GM12878 (cell line): ENCODE measurements at regions not wholly inside any gene's neighbourhood (a gene's known extent, or its start where the extent isn't known, plus 50 kb on each side); places are given as distances from the start of the nearest gene placed in this dataset.

Experiments used
- ATAC-seq: fragments of 200-7000 bp; cut with Tn5 transposase; 3 replicates; pipeline ENCODE4 v1.9.1; 2020; ENCODE audit warnings: mild to moderate bottlenecking, moderate library complexity
- BruUV-seq: library from RNA; stranded (reverse); fragments of 400-500 nt; replicated peaks from 2 replicates; lab custom pipeline; 2021; lab: Mats Ljungman, UMichigan
- CTCF ChIA-PET: fragments of 300-600 bp; sonication (Branson Sonifier 250); formaldehyde crosslinking; extraction: SDS; loops from one replicate; lab custom pipeline; 2021; ENCODE audit warnings: inconsistent platforms; lab: Yijun Ruan, JAX
- POLR2A ChIA-PET: fragments of 350-600 bp; formaldehyde crosslinking; extraction: SDS; loops from one replicate; lab custom pipeline; 2021; ENCODE audit warnings: inconsistent platforms; lab: Charles Lee
- RAD21 ChIA-PET: fragments of 300-600 bp; sonication (Branson Sonifier 250); formaldehyde crosslinking; loops from one replicate; lab custom pipeline; 2023; ENCODE audit warnings: antibody characterized with exemption; ENCODE audit not compliant: unreplicated experiment; lab: Charles Lee
- SMC1A ChIA-PET: fragments of 300-600 bp; sonication (Branson Sonifier 250); formaldehyde crosslinking; loops from one replicate; lab custom pipeline; 2023; ENCODE audit not compliant: unreplicated experiment, uncharacterized antibody; lab: Charles Lee
- DNase-seq: peaks from one replicate; pipeline ENCODE4 v3.0.0-alpha.2; 2011; ENCODE audit warnings: low read depth, low spot score
- FAIRE-seq: peaks from 3 replicates; lab custom pipeline; 2011; peaks lifted over from hg19 to GRCh38; lab: Jason Lieb, UNC
- H2AFZ ChIP-seq: 2 replicates; pipeline ENCODE4 v1.6.0; 2011; ENCODE audit warnings: low read depth, low read length, control low read depth; ENCODE audit not compliant: control insufficient read depth
- H3K27ac ChIP-seq: 2 replicates; pipeline ENCODE4 v1.5.1; 2011; ENCODE audit warnings: control low read depth; ENCODE audit not compliant: control insufficient read depth, insufficient read depth
- H3K27me3 ChIP-seq, 2 experiments: replicated peaks in 1 of 2; 2 replicates each; pipeline versions ENCODE4 v1.6.0 to v1.6.1; 2011; ENCODE audit warnings: low read length in 1 of 2; ENCODE audit not compliant: control insufficient read depth in 2 of 2, insufficient read depth in 2 of 2
- H3K36me3 ChIP-seq, 2 experiments: 2 replicates each; pipeline ENCODE4 v1.5.1; 2011; ENCODE audit warnings: low read length in 1 of 2; ENCODE audit not compliant: control insufficient read depth in 2 of 2, insufficient read depth in 2 of 2
- H3K4me1 ChIP-seq: 2 replicates; pipeline ENCODE4 v1.6.1; 2011; ENCODE audit warnings: mild to moderate bottlenecking, low read length, moderate library complexity, mixed read lengths; ENCODE audit not compliant: control insufficient read depth, insufficient read depth
- H3K4me2 ChIP-seq: 2 replicates; pipeline ENCODE4 v1.6.0; 2011; ENCODE audit warnings: control low read depth; ENCODE audit not compliant: control insufficient read depth, insufficient read depth
- H3K4me3 ChIP-seq: fragments of 200-600 bp; sonication (generic); 2 replicates; pipeline ENCODE4 v1.5.1; 2016
- H3K79me2 ChIP-seq: 2 replicates; pipeline ENCODE4 v1.6.0; 2011; ENCODE audit warnings: low read length; ENCODE audit not compliant: control insufficient read depth, insufficient read depth
- H3K9ac ChIP-seq: 2 replicates; pipeline ENCODE4 v1.8.0; 2011; ENCODE audit warnings: low read length, control low read depth, mixed read lengths; ENCODE audit not compliant: control insufficient read depth, insufficient read depth
- H3K9me3 ChIP-seq: replicated peaks from 3 replicates; pipeline ENCODE4 v1.5.1; 2011; ENCODE audit warnings: mild to moderate bottlenecking, low read length; ENCODE audit not compliant: control insufficient read depth, insufficient read depth
- H4K20me1 ChIP-seq: 2 replicates; pipeline ENCODE4 v1.6.0; 2011; ENCODE audit not compliant: control insufficient read depth, insufficient read depth
- BRCA1 ChIP-seq: IDR thresholded peaks from 2 replicates; pipeline ENCODE4 v1.6.1; 2011; ENCODE audit warnings: low read depth, low read length, improper control_type of control experiment
- CHD1 ChIP-seq: IDR thresholded peaks from 2 replicates; pipeline ENCODE4 v1.6.1; 2012; ENCODE audit warnings: low read depth, low read length, improper control_type of control experiment
- EP300 ChIP-seq, 2 experiments: fragments of 150-350 bp in 1 of 2; IDR thresholded peaks; 2 replicates each; pipeline ENCODE4 v1.6.1; 2011 to 2012; ENCODE audit warnings: low read depth in 2 of 2, low read length in 2 of 2, borderline replicate concordance in 1 of 2, improper control_type of control experiment in 1 of 2, inconsistent platforms in 1 of 2; ENCODE audit not compliant: control insufficient read depth in 1 of 2
- ESRRA ChIP-seq: IDR thresholded peaks from 2 replicates; pipeline ENCODE4 v1.6.1; 2012; ENCODE audit warnings: mild to moderate bottlenecking, low read length, improper control_type of control experiment
- LARP7 ChIP-seq: fragments of 450-650 bp; IDR thresholded peaks from 2 replicates; pipeline ENCODE4 v1.6.1; 2017; ENCODE audit warnings: mild to moderate bottlenecking
- MEF2B ChIP-seq: fragments of 450-650 bp; IDR thresholded peaks from 2 replicates; pipeline ENCODE4 v1.6.1; 2018; ENCODE audit warnings: mild to moderate bottlenecking, moderate library complexity; ENCODE audit not compliant: partially characterized antibody, poor library complexity, severe bottlenecking
- YBX1 ChIP-seq: fragments of 450-650 bp; IDR thresholded peaks from 2 replicates; pipeline ENCODE4 v1.6.1; 2016; ENCODE audit warnings: antibody characterized with exemption
- ZNF207 ChIP-seq: fragments of 450-650 bp; IDR thresholded peaks from 2 replicates; pipeline ENCODE4 v1.6.1; 2014; ENCODE audit warnings: antibody characterized with exemption, mild to moderate bottlenecking, borderline replicate concordance
- ZNF274 ChIP-seq: IDR thresholded peaks from one replicate; pipeline ENCODE4 v1.8.0; 2011; ENCODE audit not compliant: insufficient read length, insufficient read depth
- WGBS: methylation state at CpG from one replicate; pipeline ENCODE4 v1.1.6; 2016; ENCODE audit warnings: low lambda C conversion rate; ENCODE audit not compliant: insufficient replicate concordance, insufficient coverage; ENCODE audit errors: missing lambda C conversion rate; 5-methylcytosine and 5-hydroxymethylcytosine counted together
- in situ Hi-C: fragments of 300-500 bp; cut with MboI; formaldehyde crosslinking; loops from 9 replicates; pipeline ENCODE4 v1.14.3; 2018; ENCODE audit warnings: mixed read lengths
- intact Hi-C: fragments of 100-400 bp; cut with micrococcal nuclease; formaldehyde crosslinking; loops from one replicate; pipeline ENCODE4 v1.14.2; 2022; ENCODE audit not compliant: unreplicated experiment
- TF ChIP-seq, protein P1 (sequence below): fragments of 450-650 bp; IDR thresholded peaks from 2 replicates; pipeline ENCODE4 v1.6.1; 2016; ENCODE audit warnings: mild to moderate bottlenecking
- TF ChIP-seq, protein P2 (sequence below): fragments of 450-650 bp; IDR thresholded peaks from 2 replicates; pipeline ENCODE4 v1.6.1; 2014; ENCODE audit warnings: mild to moderate bottlenecking
- TF ChIP-seq, protein P3 (sequence below): fragments of 450-650 bp; conservative IDR thresholded peaks from 2 replicates; pipeline ENCODE4 v1.6.1; 2017; ENCODE audit warnings: mild to moderate bottlenecking, moderate library complexity
- TF ChIP-seq, protein P4 (sequence below): IDR thresholded peaks from 2 replicates; pipeline ENCODE4 v1.6.1; 2011; ENCODE audit warnings: mild to moderate bottlenecking, low read depth, low read length, moderate library complexity; ENCODE audit not compliant: insufficient replicate concordance

DNA sequence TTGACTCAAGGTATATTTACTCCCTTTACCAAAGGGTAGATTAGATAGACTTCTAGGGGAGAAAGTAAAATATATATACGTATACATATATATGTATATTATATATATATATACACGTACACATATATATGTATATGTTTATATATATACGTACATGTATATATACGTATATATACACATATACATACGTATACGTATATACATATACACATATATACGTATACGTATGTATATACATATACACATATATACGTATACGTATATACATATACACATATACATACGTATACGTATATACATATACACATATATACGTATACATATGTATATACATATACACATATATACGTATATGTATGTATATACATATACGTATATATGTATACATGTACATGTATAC lies 430.5 kb upstream of the ANO3 start (continued):
- TF ChIP-seq, protein P1, sequence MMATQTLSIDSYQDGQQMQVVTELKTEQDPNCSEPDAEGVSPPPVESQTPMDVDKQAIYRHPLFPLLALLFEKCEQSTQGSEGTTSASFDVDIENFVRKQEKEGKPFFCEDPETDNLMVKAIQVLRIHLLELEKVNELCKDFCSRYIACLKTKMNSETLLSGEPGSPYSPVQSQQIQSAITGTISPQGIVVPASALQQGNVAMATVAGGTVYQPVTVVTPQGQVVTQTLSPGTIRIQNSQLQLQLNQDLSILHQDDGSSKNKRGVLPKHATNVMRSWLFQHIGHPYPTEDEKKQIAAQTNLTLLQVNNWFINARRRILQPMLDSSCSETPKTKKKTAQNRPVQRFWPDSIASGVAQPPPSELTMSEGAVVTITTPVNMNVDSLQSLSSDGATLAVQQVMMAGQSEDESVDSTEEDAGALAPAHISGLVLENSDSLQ, result no peak

DNA sequence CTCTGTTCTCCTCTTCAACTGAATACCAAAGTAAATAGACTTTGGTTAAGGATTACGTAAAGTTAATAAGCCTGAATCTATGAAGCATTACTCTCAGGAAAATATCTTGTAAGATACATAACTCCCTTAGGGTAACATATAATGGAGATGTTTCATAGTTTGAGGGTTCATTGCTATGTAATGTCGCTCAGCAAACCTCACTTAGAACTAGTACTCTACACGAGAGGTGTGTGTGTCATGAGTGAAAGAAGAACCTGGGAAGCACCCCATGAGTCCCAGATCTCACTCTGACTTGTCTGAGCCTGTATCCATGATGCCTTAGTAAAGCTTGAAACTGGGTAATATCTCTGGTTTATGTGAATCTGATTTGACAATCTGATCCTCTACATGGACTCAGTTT lies 429.5 kb upstream of the ANO3 start:
- no peak overlapping the region for H3K9ac ChIP-seq
- BruUV-seq, result no TSS peak
- H3K79me2 ChIP-seq, result no peaks in the 10 kb centered on the region
- ATAC-seq (no peak), DNase-seq (no peak), FAIRE-seq (no peak)
- ChIA-PET POLR2A (no interaction called here), RAD21 (no interaction called here), CTCF (no interaction called here), SMC1A (no interaction called here)
- H3K4me3 ChIP-seq, result no peak overlapping the region
- no peaks in the 10 kb centered on the region for H3K9me3 ChIP-seq
- no peaks in the 10 kb centered on the region for H3K36me3 ChIP-seq
- no peak overlapping the region for H3K4me2 ChIP-seq
- H3K27me3 ChIP-seq, result no peaks in the 10 kb centered on the region
- intact Hi-C loops (no loop called here), in situ Hi-C loops (no loop called here)
- 33% methylated on average over 3 of the region's 3 CpGs for WGBS
- no peak overlapping the region for H2AFZ ChIP-seq
- H3K27ac ChIP-seq, result no peak overlapping the region
- no peaks in the 10 kb centered on the region for H3K4me1 ChIP-seq
- H4K20me1 ChIP-seq, result no peaks in the 10 kb centered on the region
- no peak for TF ChIP-seq LARP7
- no peak for TF ChIP-seq EP300 (IDR thresholded peaks at IDR 0.05; ENCODE audit: borderline replicate concordance in 1 of 2, control insufficient read depth in 1 of 2, low read depth in 2 of 2, low read length in 2 of 2)
- TF ChIP-seq, protein P2, sequence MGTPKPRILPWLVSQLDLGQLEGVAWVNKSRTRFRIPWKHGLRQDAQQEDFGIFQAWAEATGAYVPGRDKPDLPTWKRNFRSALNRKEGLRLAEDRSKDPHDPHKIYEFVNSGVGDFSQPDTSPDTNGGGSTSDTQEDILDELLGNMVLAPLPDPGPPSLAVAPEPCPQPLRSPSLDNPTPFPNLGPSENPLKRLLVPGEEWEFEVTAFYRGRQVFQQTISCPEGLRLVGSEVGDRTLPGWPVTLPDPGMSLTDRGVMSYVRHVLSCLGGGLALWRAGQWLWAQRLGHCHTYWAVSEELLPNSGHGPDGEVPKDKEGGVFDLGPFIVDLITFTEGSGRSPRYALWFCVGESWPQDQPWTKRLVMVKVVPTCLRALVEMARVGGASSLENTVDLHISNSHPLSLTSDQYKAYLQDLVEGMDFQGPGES, result no peak
- no peak for TF ChIP-seq CHD1
- TF ChIP-seq BRCA1, result no peak
- TF ChIP-seq ZNF207, result no peak
- TF ChIP-seq, protein P3, sequence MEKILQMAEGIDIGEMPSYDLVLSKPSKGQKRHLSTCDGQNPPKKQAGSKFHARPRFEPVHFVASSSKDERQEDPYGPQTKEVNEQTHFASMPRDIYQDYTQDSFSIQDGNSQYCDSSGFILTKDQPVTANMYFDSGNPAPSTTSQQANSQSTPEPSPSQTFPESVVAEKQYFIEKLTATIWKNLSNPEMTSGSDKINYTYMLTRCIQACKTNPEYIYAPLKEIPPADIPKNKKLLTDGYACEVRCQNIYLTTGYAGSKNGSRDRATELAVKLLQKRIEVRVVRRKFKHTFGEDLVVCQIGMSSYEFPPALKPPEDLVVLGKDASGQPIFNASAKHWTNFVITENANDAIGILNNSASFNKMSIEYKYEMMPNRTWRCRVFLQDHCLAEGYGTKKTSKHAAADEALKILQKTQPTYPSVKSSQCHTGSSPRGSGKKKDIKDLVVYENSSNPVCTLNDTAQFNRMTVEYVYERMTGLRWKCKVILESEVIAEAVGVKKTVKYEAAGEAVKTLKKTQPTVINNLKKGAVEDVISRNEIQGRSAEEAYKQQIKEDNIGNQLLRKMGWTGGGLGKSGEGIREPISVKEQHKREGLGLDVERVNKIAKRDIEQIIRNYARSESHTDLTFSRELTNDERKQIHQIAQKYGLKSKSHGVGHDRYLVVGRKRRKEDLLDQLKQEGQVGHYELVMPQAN, result no peak
- TF ChIP-seq ZNF274, result no peak
- TF ChIP-seq YBX1, result no peak
- no peak for TF ChIP-seq ESRRA
- TF ChIP-seq MEF2B, result no peak
- TF ChIP-seq, protein P4, sequence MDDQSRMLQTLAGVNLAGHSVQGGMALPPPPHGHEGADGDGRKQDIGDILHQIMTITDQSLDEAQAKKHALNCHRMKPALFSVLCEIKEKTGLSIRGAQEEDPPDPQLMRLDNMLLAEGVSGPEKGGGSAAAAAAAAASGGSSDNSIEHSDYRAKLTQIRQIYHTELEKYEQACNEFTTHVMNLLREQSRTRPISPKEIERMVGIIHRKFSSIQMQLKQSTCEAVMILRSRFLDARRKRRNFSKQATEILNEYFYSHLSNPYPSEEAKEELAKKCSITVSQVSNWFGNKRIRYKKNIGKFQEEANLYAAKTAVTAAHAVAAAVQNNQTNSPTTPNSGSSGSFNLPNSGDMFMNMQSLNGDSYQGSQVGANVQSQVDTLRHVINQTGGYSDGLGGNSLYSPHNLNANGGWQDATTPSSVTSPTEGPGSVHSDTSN, result no peak
